Naive thymus-derived CD4-positive, alpha-beta T cell (primary cell): ENCODE measurements at regions not wholly inside any gene's neighbourhood (a gene's known extent, or its start where the extent isn't known, plus 50 kb on each side); places are given as distances from the start of the nearest gene placed in this dataset.

Source experiments
- ATAC-seq: fragments of 150-1000 bp; cut with Tn5 transposase; 2 replicates; pipeline ENCODE4 v1.10.0; 2021; ENCODE audit warnings: mild to moderate bottlenecking, moderate library complexity
- CTCF ChIA-PET: fragments of 350-600 bp; sonication (Branson Sonifier 250); formaldehyde crosslinking; loops from one replicate; lab custom pipeline; 2021; ENCODE audit warnings: antibody characterized with exemption; lab: Charles Lee
- POLR2A ChIA-PET: fragments of 350-600 bp; sonication (Branson Sonifier 250); formaldehyde crosslinking; loops from one replicate; lab custom pipeline; 2021; ENCODE audit warnings: antibody characterized with exemption, inconsistent platforms; lab: Charles Lee
- DNase-seq, 9 donors: peaks; one replicate each; pipeline versions ENCODE4 v3.0.0 to v3.0.0-alpha.2; 2020 to 2022; ENCODE audit warnings: mixed read lengths in 1 of 9
- H3K27ac ChIP-seq: one replicate; pipeline ENCODE4 v1.7.0; 2013; ENCODE audit warnings: mild to moderate bottlenecking, low read depth, low read length, moderate library complexity
- H3K27me3 ChIP-seq, 2 donors: one replicate each; pipeline ENCODE4 v1.7.0; 2013; ENCODE audit warnings: low read length in 2 of 2, mild to moderate bottlenecking in 2 of 2, moderate library complexity in 2 of 2; ENCODE audit not compliant: control insufficient read depth in 2 of 2, insufficient read depth in 2 of 2
- H3K36me3 ChIP-seq, 3 experiments: 1 replicate in 2 of 3; 2 replicates in 1 of 3; pipeline ENCODE4 v1.7.0; 2013; ENCODE audit warnings: low read length in 3 of 3, mild to moderate bottlenecking in 3 of 3, moderate library complexity in 1 of 3; ENCODE audit not compliant: insufficient read depth in 3 of 3, control insufficient read depth in 2 of 3
- H3K4me1 ChIP-seq, 2 donors: one replicate each; pipeline ENCODE4 v1.7.0; 2013; ENCODE audit warnings: low read length in 2 of 2, mild to moderate bottlenecking in 2 of 2, moderate library complexity in 1 of 2; ENCODE audit not compliant: control insufficient read depth in 2 of 2, insufficient read depth in 2 of 2
- H3K4me3 ChIP-seq: 2 replicates; pipeline ENCODE4 v1.7.0; 2013; ENCODE audit warnings: mild to moderate bottlenecking, low read length
- H3K9me3 ChIP-seq, 3 experiments: 1 replicate in 2 of 3; 2 replicates in 1 of 3; pipeline ENCODE4 v1.7.0; 2013; ENCODE audit warnings: low read length in 3 of 3; ENCODE audit not compliant: control insufficient read depth in 2 of 3
- H3K27ac Mint-ChIP-seq, 9 donors: one replicate each; pipeline ENCODE4 v1.8.0; 2020 to 2022; ENCODE audit warnings: mixed read lengths in 9 of 9, mild to moderate bottlenecking in 8 of 9, moderate library complexity in 5 of 9, inconsistent platforms in 2 of 9
- H3K27me3 Mint-ChIP-seq, 5 donors: one replicate each; pipeline ENCODE4 v1.8.0; 2021 to 2022; ENCODE audit warnings: mixed read lengths in 5 of 5, mild to moderate bottlenecking in 1 of 5
- H3K36me3 Mint-ChIP-seq, 5 donors: one replicate each; pipeline ENCODE4 v1.8.0; 2020 to 2022; ENCODE audit warnings: mixed read lengths in 5 of 5, mild to moderate bottlenecking in 3 of 5, inconsistent platforms in 1 of 5
- H3K4me1 Mint-ChIP-seq, 7 donors: one replicate each; pipeline ENCODE4 v1.8.0; 2020 to 2022; ENCODE audit warnings: mixed read lengths in 7 of 7, mild to moderate bottlenecking in 3 of 7, inconsistent platforms in 1 of 7
- H3K4me3 Mint-ChIP-seq, 10 donors: one replicate each; pipeline ENCODE4 v1.8.0; 2020 to 2022; ENCODE audit warnings: mild to moderate bottlenecking in 10 of 10, mixed read lengths in 10 of 10, moderate library complexity in 6 of 10, inconsistent platforms in 2 of 10
- H3K9me3 Mint-ChIP-seq, 11 donors: one replicate each; pipeline ENCODE4 v1.8.0; 2020 to 2022; ENCODE audit warnings: mixed read lengths in 11 of 11, mild to moderate bottlenecking in 4 of 11, inconsistent platforms in 1 of 11, moderate library complexity in 1 of 11
- intact Hi-C, 2 donors: fragments of 100-400 bp; cut with micrococcal nuclease; formaldehyde crosslinking; loops; one replicate each; pipeline ENCODE4 v1.15.1; 2023

DNA sequence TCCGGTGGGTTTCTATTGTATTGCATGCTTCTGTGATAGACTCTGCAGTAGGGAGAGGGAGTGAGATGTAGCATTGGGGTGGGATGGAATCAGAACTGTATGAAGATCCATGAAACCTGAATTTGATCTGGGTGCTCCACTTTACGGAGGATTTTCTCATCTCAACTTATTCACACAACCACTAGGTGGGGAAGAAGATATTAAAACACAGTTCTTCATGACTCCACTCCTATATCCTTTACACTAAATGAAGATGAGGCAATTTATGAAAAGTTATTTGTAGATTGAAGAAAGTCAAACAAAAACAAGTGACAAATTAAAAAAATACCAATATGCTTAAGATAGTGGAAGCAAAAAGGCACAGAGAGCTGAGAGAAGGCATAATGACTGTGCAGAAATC, 92.6 kb upstream of the PDGFD start:
- H3K9me3 Mint-ChIP-seq = peaks cover 0 to 7% (median 0%) of the 10 kb centered on the region in 11 donors
- no peak for ATAC-seq
- CTCF ChIA-PET = no interaction called here

DNA sequence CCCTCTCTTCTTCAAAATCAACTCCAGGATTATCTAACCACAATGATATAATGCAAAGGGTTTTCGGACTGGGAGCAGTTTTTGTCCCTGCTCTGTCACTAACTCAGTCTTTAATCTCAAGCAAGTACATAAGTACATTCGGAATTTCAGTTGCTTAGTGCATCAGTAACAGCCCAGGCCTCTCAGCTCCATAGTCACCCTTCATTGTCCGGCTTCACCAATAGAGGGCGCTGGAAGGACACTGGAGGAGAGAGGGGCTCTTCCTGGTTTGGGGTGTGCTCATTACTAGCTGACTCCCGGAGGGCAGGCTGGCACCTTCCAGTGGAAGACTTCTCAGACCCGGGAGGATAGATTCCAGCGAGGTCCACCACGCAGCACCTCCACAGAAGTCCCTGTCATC, 90.4 kb upstream of the PDGFD start:
- no peak overlapping the region for H3K27ac Mint-ChIP-seq
- H3K4me3 Mint-ChIP-seq = no peak overlapping the region
- ChIA-PET CTCF (no interaction called here), POLR2A (no interaction called here)
- no peaks in the 10 kb centered on the region for H3K36me3 Mint-ChIP-seq
- no peaks in the 10 kb centered on the region for H3K4me1 Mint-ChIP-seq
- DNase-seq (peak in 1 of 9 donors; percentile 22), ATAC-seq (no peak)
- H3K27me3 ChIP-seq = no peaks in the 10 kb centered on the region
- no peaks in the 10 kb centered on the region for H3K4me1 ChIP-seq
- intact Hi-C loops = loop anchor here in 1 of 2 donors (10.0 kb wide), 1 partner anchor 1610 kb away; no protein-coding TSS in a partner anchor
- H3K4me3 ChIP-seq = no peak overlapping the region
- H3K9me3 ChIP-seq = no peaks in the 10 kb centered on the region
- H3K27me3 Mint-ChIP-seq = no peaks in the 10 kb centered on the region
- no peak overlapping the region for H3K27ac ChIP-seq
- H3K9me3 Mint-ChIP-seq = peaks cover 0 to 7% (median 0%) of the 10 kb centered on the region in 11 donors
- no peaks in the 10 kb centered on the region for H3K36me3 ChIP-seq

More for the DNA sequence above, 92.6 kb upstream of the PDGFD start:
- Histone ChIP-seq H3K4me3 (no peak overlapping the region), H3K9me3 (no peaks in the 10 kb centered on the region), H3K36me3 (no peaks in the 10 kb centered on the region), H3K27ac (no peak overlapping the region), H3K4me1 (no peaks in the 10 kb centered on the region), H3K27me3 (no peaks in the 10 kb centered on the region)
- Mint-ChIP-seq H3K27ac (no peak overlapping the region), H3K27me3 (no peaks in the 10 kb centered on the region), H3K4me1 (no peaks in the 10 kb centered on the region), H3K4me3 (no peak overlapping the region), H3K36me3 (no peaks in the 10 kb centered on the region)
- POLR2A ChIA-PET = no interaction called here
- no peak for DNase-seq
- intact Hi-C loops = loop anchor here in 1 of 2 donors (10.0 kb wide), 1 partner anchor 1608 kb away; no protein-coding TSS in a partner anchor

DNA sequence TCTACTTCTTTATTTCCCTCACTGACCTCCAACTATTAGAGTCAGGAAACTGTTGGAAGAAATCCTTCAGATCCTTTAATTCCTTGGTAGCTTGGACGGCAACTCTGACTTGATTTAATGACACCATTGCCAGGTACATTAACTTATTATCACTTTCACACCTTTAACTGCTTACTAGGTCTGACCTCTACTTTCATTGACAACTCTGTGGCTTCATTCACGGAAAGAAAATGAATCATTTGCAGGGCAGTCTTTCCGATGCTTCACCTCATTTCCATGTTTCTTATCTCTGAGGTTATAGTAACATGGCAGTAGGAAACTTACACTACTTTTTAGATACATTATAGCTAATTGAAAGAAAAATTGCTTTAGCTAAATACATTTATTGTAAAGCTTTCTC, 82.6 kb upstream of the PDGFD start:
- Histone ChIP-seq H3K36me3 (no peaks in the 10 kb centered on the region), H3K4me3 (no peak overlapping the region), H3K4me1 (no peaks in the 10 kb centered on the region), H3K27ac (no peak overlapping the region), H3K9me3 (no peaks in the 10 kb centered on the region), H3K27me3 (no peaks in the 10 kb centered on the region)
- Mint-ChIP-seq H3K4me1 (no peaks in the 10 kb centered on the region), H3K27me3 (no peaks in the 10 kb centered on the region), H3K36me3 (no peaks in the 10 kb centered on the region), H3K4me3 (no peak overlapping the region), H3K27ac (no peak overlapping the region), H3K9me3 (peaks cover 0 to 1% (median 0%) of the 10 kb centered on the region in 11 donors)
- DNase-seq = no peak
- ATAC-seq = no peak
- ChIA-PET CTCF (no interaction called here), POLR2A (no interaction called here)
- intact Hi-C loops = no loop called here

DNA sequence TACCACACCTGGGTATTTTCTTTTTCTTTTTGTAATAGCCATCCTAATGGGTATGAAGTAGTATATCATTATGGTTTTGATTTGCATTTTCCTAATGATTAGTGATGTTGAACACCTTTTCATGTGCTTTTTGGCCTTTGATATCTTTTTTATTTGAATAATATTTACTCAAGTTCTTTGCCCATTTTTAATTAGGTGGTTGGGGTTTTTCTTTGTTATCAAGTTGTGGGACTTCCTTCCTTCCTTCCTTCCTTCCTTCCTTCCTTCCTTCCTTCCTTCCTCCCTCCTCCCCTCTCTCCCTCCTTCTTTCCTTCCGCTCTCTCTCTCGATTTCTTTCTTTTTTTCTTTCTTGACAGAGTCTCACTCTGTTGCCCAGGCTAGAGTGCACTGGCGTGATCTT, 75.0 kb upstream of the PDGFD start:
- Mint-ChIP-seq H3K4me3 (no peak overlapping the region), H3K4me1 (no peaks in the 10 kb centered on the region), H3K9me3 (peaks cover 0 to 5% (median 0%) of the 10 kb centered on the region in 11 donors), H3K27ac (no peak overlapping the region), H3K27me3 (peaks cover 0 to 6% (median 0%) of the 10 kb centered on the region in 5 donors), H3K36me3 (no peaks in the 10 kb centered on the region)
- Histone ChIP-seq H3K9me3 (no peaks in the 10 kb centered on the region), H3K27me3 (no peaks in the 10 kb centered on the region), H3K36me3 (no peaks in the 10 kb centered on the region), H3K4me1 (no peaks in the 10 kb centered on the region), H3K4me3 (no peak overlapping the region), H3K27ac (no peak overlapping the region)
- ChIA-PET POLR2A (no interaction called here), CTCF (no interaction called here)
- DNase-seq = no peak
- intact Hi-C loops = no loop called here
- no peak for ATAC-seq

DNA sequence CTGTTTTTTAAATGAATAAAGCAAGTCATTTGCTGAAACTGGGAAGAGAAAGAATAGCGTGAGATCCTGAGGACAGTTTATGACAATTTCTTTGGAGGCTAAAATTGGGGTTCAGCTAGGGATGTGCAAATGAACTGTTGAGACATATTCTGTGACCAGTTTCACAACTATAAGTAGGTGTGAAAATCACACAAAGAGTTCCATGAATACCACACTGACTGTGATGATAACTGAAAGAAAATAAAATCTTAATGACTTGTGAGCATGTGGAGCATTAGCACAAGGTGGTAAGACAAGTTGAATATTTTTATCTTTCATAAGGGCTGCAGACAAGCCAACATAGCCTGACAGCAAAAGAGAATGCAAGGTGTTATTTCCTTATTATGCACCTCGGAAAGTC, 61.1 kb upstream of the PDGFD start:
- Histone ChIP-seq H3K27ac (no peak overlapping the region), H3K9me3 (no peaks in the 10 kb centered on the region), H3K36me3 (no peaks in the 10 kb centered on the region), H3K4me3 (no peak overlapping the region), H3K27me3 (no peaks in the 10 kb centered on the region), H3K4me1 (no peaks in the 10 kb centered on the region)
- intact Hi-C loops = no loop called here
- ATAC-seq (no peak), DNase-seq (no peak)
- no peaks in the 10 kb centered on the region for H3K36me3 Mint-ChIP-seq
- peaks cover 0 to 6% (median 0%) of the 10 kb centered on the region in 11 donors for H3K9me3 Mint-ChIP-seq
- no peak overlapping the region for H3K4me3 Mint-ChIP-seq
- H3K4me1 Mint-ChIP-seq = no peaks in the 10 kb centered on the region
- POLR2A ChIA-PET = no interaction called here
- CTCF ChIA-PET = no interaction called here
- H3K27ac Mint-ChIP-seq = no peak overlapping the region
- peaks cover 0 to 3% (median 0%) of the 10 kb centered on the region in 5 donors for H3K27me3 Mint-ChIP-seq

DNA sequence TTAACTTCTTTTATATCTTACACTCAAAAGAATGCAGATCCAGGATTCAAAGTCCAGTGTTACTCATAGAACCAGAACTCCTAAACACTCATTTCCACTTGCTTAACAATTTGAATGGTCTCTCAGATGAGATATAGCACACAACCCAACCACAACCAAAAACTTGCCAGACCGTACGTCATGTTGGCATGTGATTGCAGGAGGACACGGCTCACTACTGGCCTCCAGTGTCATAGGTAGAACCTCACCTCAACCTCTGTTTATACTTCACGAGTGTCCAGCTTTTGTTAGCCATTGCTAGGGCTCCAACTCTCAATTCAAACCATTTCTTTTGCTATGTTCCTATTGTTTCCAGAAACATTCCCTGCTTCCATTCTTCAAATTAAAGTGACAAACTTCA, 58.5 kb upstream of the PDGFD start:
- no peaks in the 10 kb centered on the region for H3K36me3 ChIP-seq
- H3K27me3 ChIP-seq = no peaks in the 10 kb centered on the region
- Mint-ChIP-seq H3K4me1 (no peaks in the 10 kb centered on the region), H3K27ac (no peak overlapping the region), H3K4me3 (no peak overlapping the region), H3K36me3 (no peaks in the 10 kb centered on the region), H3K9me3 (peaks cover 0 to 9% (median 0%) of the 10 kb centered on the region in 11 donors), H3K27me3 (peaks cover 0 to 6% (median 0%) of the 10 kb centered on the region in 5 donors)
- H3K27ac ChIP-seq = no peak overlapping the region
- H3K9me3 ChIP-seq = no peaks in the 10 kb centered on the region
- POLR2A ChIA-PET = no interaction called here
- CTCF ChIA-PET = no interaction called here
- no peak overlapping the region for H3K4me3 ChIP-seq
- H3K4me1 ChIP-seq = no peaks in the 10 kb centered on the region
- DNase-seq (no peak), ATAC-seq (no peak)
- intact Hi-C loops = no loop called here

DNA sequence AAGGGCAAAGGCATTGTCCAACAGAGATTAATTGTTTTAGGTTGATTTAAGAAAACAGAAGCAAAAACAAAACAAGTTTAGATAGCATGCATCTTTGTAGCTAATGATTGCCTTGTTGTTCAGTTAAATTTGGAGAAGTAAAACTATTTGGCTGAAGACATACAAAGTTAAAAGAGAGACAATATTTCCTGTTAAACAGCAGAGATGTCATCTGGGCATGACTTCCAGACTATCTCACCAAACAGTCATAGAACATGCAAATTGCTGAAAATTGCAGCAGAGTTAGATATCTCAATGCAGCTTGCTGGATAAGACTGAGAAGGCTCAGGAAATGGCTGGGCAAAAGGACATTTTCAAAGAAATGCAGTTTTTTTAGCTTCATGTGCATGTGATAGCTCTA, 57.5 kb upstream of the PDGFD start:
- no peaks in the 10 kb centered on the region for H3K27me3 ChIP-seq
- no peak for DNase-seq
- ChIA-PET POLR2A (no interaction called here), CTCF (no interaction called here)
- no peak for ATAC-seq
- no peaks in the 10 kb centered on the region for H3K4me1 ChIP-seq
- H3K4me3 ChIP-seq = no peak overlapping the region
- H3K27ac Mint-ChIP-seq = no peak overlapping the region
- H3K4me3 Mint-ChIP-seq = no peak overlapping the region
- H3K36me3 Mint-ChIP-seq = no peaks in the 10 kb centered on the region
- H3K4me1 Mint-ChIP-seq = no peaks in the 10 kb centered on the region
- peaks cover 0 to 6% (median 0%) of the 10 kb centered on the region in 5 donors for H3K27me3 Mint-ChIP-seq
- no peaks in the 10 kb centered on the region for H3K9me3 ChIP-seq
- no peak overlapping the region for H3K27ac ChIP-seq
- intact Hi-C loops = no loop called here
- H3K36me3 ChIP-seq = no peaks in the 10 kb centered on the region
- H3K9me3 Mint-ChIP-seq = peaks cover 0 to 18% (median 3%) of the 10 kb centered on the region in 11 donors
